ENCODE measurements at regions not wholly inside any gene's neighbourhood (a gene's known extent, or its start where the extent isn't known, plus 50 kb on each side); places are given as distances from the start of the nearest gene placed in this dataset.

DNA sequence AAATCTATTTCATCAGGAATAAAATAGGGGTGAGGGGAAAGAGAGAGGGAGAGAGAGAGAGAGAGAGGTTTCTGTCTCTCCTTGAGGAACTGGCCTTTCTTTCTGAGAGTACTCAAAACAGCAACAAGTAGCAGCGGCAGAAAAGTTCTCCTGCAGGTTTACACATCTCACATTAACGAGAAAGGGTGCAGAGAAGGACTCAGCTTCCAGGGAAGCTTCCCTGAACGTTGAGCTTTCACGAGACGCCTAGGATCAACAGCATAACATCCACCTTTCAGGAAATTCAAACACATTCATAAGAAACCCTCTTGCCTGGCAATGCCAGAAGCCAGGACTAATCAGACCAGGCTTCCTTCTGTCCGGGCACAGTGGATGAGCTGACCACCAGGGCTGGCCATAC is 162.9 kb downstream of the ZDHHC21 start:
- TF ChIP-seq ZNF639 (tag by site-specific recombination; IDR thresholded peaks at IDR 0.05): no peak
- no peak for TF ChIP-seq ZNF140 (tag by site-specific recombination; IDR thresholded peaks at IDR 0.05)
- no peak for TF ChIP-seq REPIN1 (tag by site-specific recombination; IDR thresholded peaks at IDR 0.05; ENCODE audit: low read depth)
- TF ChIP-seq ZNF148 (tag by site-specific recombination; IDR thresholded peaks at IDR 0.05; ENCODE audit: borderline replicate concordance): no peak
- TF ChIP-seq ZBTB21 (tag by site-specific recombination; IDR thresholded peaks at IDR 0.05): no peak
- TF ChIP-seq ZNF670 (tag by site-specific recombination; IDR thresholded peaks at IDR 0.05; ENCODE audit: low read depth): no peak
- TF ChIP-seq, protein P1, sequence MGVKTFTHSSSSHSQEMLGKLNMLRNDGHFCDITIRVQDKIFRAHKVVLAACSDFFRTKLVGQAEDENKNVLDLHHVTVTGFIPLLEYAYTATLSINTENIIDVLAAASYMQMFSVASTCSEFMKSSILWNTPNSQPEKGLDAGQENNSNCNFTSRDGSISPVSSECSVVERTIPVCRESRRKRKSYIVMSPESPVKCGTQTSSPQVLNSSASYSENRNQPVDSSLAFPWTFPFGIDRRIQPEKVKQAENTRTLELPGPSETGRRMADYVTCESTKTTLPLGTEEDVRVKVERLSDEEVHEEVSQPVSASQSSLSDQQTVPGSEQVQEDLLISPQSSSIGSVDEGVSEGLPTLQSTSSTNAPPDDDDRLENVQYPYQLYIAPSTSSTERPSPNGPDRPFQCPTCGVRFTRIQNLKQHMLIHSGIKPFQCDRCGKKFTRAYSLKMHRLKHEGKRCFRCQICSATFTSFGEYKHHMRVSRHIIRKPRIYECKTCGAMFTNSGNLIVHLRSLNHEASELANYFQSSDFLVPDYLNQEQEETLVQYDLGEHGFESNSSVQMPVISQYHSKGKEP (tag by site-specific recombination; IDR thresholded peaks at IDR 0.05): no peak
